HCT116 (cell line): ENCODE measurements at regions not wholly inside any gene's neighbourhood (a gene's known extent, or its start where the extent isn't known, plus 50 kb on each side); places are given as distances from the start of the nearest gene placed in this dataset.

Experiments used
- ATAC-seq: fragments of 200-7000 bp; cut with Tn5 transposase; 2 replicates; pipeline ENCODE4 v1.9.1; 2020; ENCODE audit warnings: mild to moderate bottlenecking, moderate library complexity
- BruUV-seq: library from RNA; stranded (reverse); fragments of 400-500 nt; replicated peaks from 2 replicates; lab custom pipeline; 2021; lab: Mats Ljungman, UMichigan
- CTCF ChIA-PET: fragments of 300-600 bp; sonication (Branson Sonifier 250); formaldehyde crosslinking; loops from one replicate; lab custom pipeline; 2021; ENCODE audit warnings: antibody characterized with exemption; lab: Charles Lee
- POLR2A ChIA-PET: fragments of 300-600, 350-600 bp; sonication (Branson Sonifier 250); formaldehyde crosslinking; loops from one replicate; lab custom pipeline; 2021; ENCODE audit warnings: antibody characterized with exemption; lab: Charles Lee
- RAD21 ChIA-PET, 2 experiments: fragments of 300-600 bp; sonication (Branson Sonifier 250); formaldehyde crosslinking; loops; one replicate each; lab custom pipeline; 2023; ENCODE audit warnings: low total read pairs in 2 of 2; ENCODE audit not compliant: uncharacterized antibody in 2 of 2, unreplicated experiment in 2 of 2, low non-redundant PET in 1 of 2; lab: Charles Lee
- DNase-seq: peaks from one replicate; pipeline ENCODE4 v3.0.0-alpha.2; 2010; ENCODE audit warnings: low read depth, low spot score
- H2AFZ ChIP-seq: fragments of 200-600 bp; shearing (Covaris generic), sonication (generic); 2 replicates; pipeline ENCODE4 v1.6.1; 2017; ENCODE audit warnings: low read depth, mixed run types, mixed read lengths, antibody characterized with exemption, low read length; ENCODE audit not compliant: poor library complexity, severe bottlenecking
- H3K27ac ChIP-seq: 2 replicates; pipeline ENCODE4 v1.5.1; 2012; ENCODE audit warnings: low read depth, low read length
- H3K27me3 ChIP-seq: fragments of 200-600 bp; sonication (generic); 2 replicates; pipeline ENCODE4 v1.6.1; 2016; ENCODE audit warnings: mixed run types, low read length, mixed read lengths; ENCODE audit not compliant: insufficient read depth
- H3K36me3 ChIP-seq, 2 experiments: fragments of 200-500 bp in 1 of 2; fragments of 200-600 bp in 1 of 2; sonication (Bioruptor generic) in 1 of 2; sonication (generic) in 1 of 2; 2 replicates each; pipeline versions ENCODE4 v1.5.1 to v1.6.1; 2014 to 2016; ENCODE audit warnings: low read length in 2 of 2, inconsistent platforms in 1 of 2, mixed read lengths in 1 of 2, mixed run types in 1 of 2; ENCODE audit not compliant: insufficient read depth in 2 of 2, control insufficient read depth in 1 of 2
- H3K4me1 ChIP-seq, 2 experiments: fragments of 200-600 bp in 1 of 2; sonication (generic) in 1 of 2; 2 replicates each; pipeline versions ENCODE4 v1.5.1 to v1.6.1; 2012 to 2017; ENCODE audit warnings: low read length in 2 of 2, inconsistent platforms in 1 of 2, mild to moderate bottlenecking in 1 of 2, mixed read lengths in 1 of 2, mixed run types in 1 of 2, moderate library complexity in 1 of 2; ENCODE audit not compliant: insufficient read depth in 2 of 2, control insufficient read depth in 1 of 2
- H3K4me2 ChIP-seq: fragments of 200-600 bp; sonication (generic); 2 replicates; pipeline ENCODE4 v1.6.1; 2017; ENCODE audit warnings: mixed run types, low read length, mixed read lengths
- H3K4me3 ChIP-seq, 2 experiments: fragments of 200-600 bp in 1 of 2; sonication (generic) in 1 of 2; replicated peaks in 1 of 2; 2 replicates each; pipeline ENCODE4 v1.5.1; 2011 to 2016; ENCODE audit warnings: low read length in 2 of 2, control low read depth in 1 of 2, low read depth in 1 of 2, mild to moderate bottlenecking in 1 of 2, mixed read lengths in 1 of 2, mixed run types in 1 of 2
- H3K79me2 ChIP-seq: fragments of 200-600 bp; sonication (generic); 2 replicates; pipeline ENCODE4 v1.6.1; 2017; ENCODE audit warnings: mild to moderate bottlenecking, mixed run types, low read length, moderate library complexity, mixed read lengths; ENCODE audit not compliant: insufficient read depth
- H3K9ac ChIP-seq: fragments of 200-600 bp; sonication (generic); 2 replicates; pipeline ENCODE4 v1.6.1; 2016; ENCODE audit warnings: low read length, mixed read lengths
- H3K9me2 ChIP-seq: fragments of 200-600 bp; sonication (generic), shearing (Covaris generic); 2 replicates; pipeline ENCODE4 v1.6.1; 2017; ENCODE audit warnings: mixed run types, mild to moderate bottlenecking, moderate library complexity; ENCODE audit not compliant: insufficient read depth
- H3K9me3 ChIP-seq, 2 experiments: fragments of 200-500 bp in 1 of 2; fragments of 200-600 bp in 1 of 2; sonication (Bioruptor generic) in 1 of 2; sonication (generic) in 1 of 2; 2 replicates each; pipeline ENCODE4 v1.6.1; 2014 to 2017; ENCODE audit warnings: low read length in 2 of 2, mixed read lengths in 2 of 2, inconsistent platforms in 1 of 2, low read depth in 1 of 2, mild to moderate bottlenecking in 1 of 2, mixed run types in 1 of 2, moderate library complexity in 1 of 2; ENCODE audit not compliant: control insufficient read depth in 1 of 2, insufficient read depth in 1 of 2
- H4K20me1 ChIP-seq: fragments of 200-600 bp; sonication (generic), shearing (Covaris generic); 2 replicates; pipeline ENCODE4 v1.6.1; 2017; ENCODE audit warnings: mixed run types, mild to moderate bottlenecking, moderate library complexity; ENCODE audit not compliant: insufficient read depth
- CBX3 ChIP-seq: IDR thresholded peaks from 2 replicates; pipeline ENCODE4 v1.6.1; 2012; ENCODE audit warnings: low read depth
- CEBPB ChIP-seq: IDR thresholded peaks from 2 replicates; pipeline ENCODE4 v1.6.1; 2012; ENCODE audit warnings: low read depth
- EZH2 ChIP-seq: fragments of 200-600 bp; sonication (generic); IDR thresholded peaks from 2 replicates; pipeline ENCODE4 v1.6.1; 2017; ENCODE audit warnings: antibody characterized with exemption, mixed run types
- EZH2phosphoT487 ChIP-seq: fragments of 200-600 bp; IDR thresholded peaks from 2 replicates; pipeline ENCODE4 v1.6.1; 2018; ENCODE audit warnings: antibody characterized with exemption, borderline replicate concordance
- FOSL1 ChIP-seq: IDR thresholded peaks from 2 replicates; pipeline ENCODE4 v1.6.1; 2012; ENCODE audit warnings: low read depth
- JUND ChIP-seq: IDR thresholded peaks from 2 replicates; pipeline ENCODE4 v1.6.1; 2012
- RAD21 ChIP-seq: IDR thresholded peaks from 2 replicates; pipeline ENCODE4 v1.6.1; 2012; ENCODE audit warnings: low read depth, mild to moderate bottlenecking
- TCF7L2 ChIP-seq: IDR thresholded peaks from 2 replicates; pipeline ENCODE4 v1.7.0; 2011; ENCODE audit warnings: borderline replicate concordance, inconsistent platforms; ENCODE audit not compliant: insufficient read depth, insufficient read length; ENCODE audit errors: extremely low read depth
- intact Hi-C: fragments of 100-400 bp; cut with micrococcal nuclease; formaldehyde crosslinking; loops from 2 replicates; pipeline ENCODE4 v1.10.0; 2022
- TF ChIP-seq, protein P1 (sequence below), 3 experiments: fragments of 200-600 bp in 1 of 3; sonication (generic) in 1 of 3; IDR thresholded peaks in 2 of 3; conservative IDR thresholded peaks in 1 of 3; 2 replicates each; pipeline ENCODE4 v1.5.1; 2012 to 2017; ENCODE audit warnings: low read depth in 2 of 3, low read length in 2 of 3, antibody characterized with exemption in 1 of 3, borderline replicate concordance in 1 of 3, control low read depth in 1 of 3, mild to moderate bottlenecking in 1 of 3, mixed read lengths in 1 of 3, mixed run types in 1 of 3, moderate library complexity in 1 of 3; ENCODE audit not compliant: insufficient read depth in 1 of 3
- TF ChIP-seq, protein P2 (sequence below): IDR thresholded peaks from 2 replicates; pipeline ENCODE4 v1.6.1; 2012

DNA sequence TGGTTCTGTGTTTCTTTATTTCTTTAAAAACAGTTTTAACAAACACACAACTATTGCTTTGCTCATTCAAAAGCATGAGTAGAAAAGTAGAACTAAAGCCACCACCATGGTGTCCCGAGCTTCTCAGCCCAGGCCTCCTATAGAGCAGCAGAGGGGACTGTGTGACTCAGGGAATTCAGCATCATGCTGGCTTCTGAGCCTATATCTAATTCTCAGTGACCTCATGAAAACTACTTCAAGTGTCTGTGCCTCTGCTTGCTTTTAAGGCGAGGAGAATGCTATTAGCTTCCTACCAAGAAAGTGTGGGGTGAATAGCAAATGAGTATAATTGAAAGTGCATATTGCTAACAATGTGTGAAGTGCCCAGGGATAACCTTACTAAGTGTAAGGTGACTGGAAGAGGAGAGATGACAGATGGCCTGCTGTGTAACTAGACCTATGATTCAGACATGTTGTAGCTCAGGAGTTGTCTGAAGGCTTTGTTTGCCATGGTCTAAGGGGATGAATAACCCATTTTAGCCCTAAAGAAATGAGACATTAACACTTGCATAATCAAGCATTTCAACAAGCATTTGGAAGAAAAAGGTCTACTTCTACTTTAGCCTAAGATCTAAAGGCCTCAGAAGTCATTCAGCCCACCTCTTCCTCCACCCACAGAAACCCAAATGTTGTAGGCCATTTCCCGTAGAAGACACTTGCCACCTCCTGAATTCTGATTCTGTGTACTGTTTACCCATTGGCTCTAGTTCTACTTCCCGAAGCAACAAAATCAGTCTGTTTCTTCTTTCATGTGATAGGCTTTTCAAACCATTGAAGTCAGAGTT is 121.5 kb upstream of the ARG1 start:
- ChIA-PET CTCF (no interaction called here), POLR2A (no interaction called here)
- Histone ChIP-seq H4K20me1 (no peaks in the 10 kb centered on the region), H3K9ac (no peak overlapping the region), H3K4me1 (no peaks in the 10 kb centered on the region), H3K4me2 (no peak overlapping the region), H3K9me2 (no peaks in the 10 kb centered on the region), H2AFZ (no peak overlapping the region), H3K9me3 (no peaks in the 10 kb centered on the region), H3K27me3 (no peaks in the 10 kb centered on the region)
- BruUV-seq: no TSS peak
- intact Hi-C loops: no loop called here
- no peak for ATAC-seq
- no peak for TF ChIP-seq TCF7L2
- no peak for TF ChIP-seq JUND
- no peak for TF ChIP-seq EZH2phosphoT487
- no peak for TF ChIP-seq FOSL1
- no peak for TF ChIP-seq RAD21
- TF ChIP-seq, protein P1, sequence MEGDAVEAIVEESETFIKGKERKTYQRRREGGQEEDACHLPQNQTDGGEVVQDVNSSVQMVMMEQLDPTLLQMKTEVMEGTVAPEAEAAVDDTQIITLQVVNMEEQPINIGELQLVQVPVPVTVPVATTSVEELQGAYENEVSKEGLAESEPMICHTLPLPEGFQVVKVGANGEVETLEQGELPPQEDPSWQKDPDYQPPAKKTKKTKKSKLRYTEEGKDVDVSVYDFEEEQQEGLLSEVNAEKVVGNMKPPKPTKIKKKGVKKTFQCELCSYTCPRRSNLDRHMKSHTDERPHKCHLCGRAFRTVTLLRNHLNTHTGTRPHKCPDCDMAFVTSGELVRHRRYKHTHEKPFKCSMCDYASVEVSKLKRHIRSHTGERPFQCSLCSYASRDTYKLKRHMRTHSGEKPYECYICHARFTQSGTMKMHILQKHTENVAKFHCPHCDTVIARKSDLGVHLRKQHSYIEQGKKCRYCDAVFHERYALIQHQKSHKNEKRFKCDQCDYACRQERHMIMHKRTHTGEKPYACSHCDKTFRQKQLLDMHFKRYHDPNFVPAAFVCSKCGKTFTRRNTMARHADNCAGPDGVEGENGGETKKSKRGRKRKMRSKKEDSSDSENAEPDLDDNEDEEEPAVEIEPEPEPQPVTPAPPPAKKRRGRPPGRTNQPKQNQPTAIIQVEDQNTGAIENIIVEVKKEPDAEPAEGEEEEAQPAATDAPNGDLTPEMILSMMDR (IDR thresholded peaks at IDR 0.05 in 2 of 3, conservative IDR thresholded peaks at IDR 0.05 in 1 of 3; ENCODE audit: borderline replicate concordance in 1 of 3, insufficient read depth in 1 of 3, low read depth in 2 of 3, low read length in 2 of 3): no peak
- no peak for TF ChIP-seq EZH2
- no peak for TF ChIP-seq CEBPB
- TF ChIP-seq CBX3: no peak
- TF ChIP-seq, protein P2, sequence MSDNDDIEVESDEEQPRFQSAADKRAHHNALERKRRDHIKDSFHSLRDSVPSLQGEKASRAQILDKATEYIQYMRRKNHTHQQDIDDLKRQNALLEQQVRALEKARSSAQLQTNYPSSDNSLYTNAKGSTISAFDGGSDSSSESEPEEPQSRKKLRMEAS: no peak
- TF ChIP-seq, all 23 proteins: peak for 0
- no peaks in the 10 kb centered on the region for H3K79me2 ChIP-seq
- H3K36me3 ChIP-seq: no peaks in the 10 kb centered on the region
- DNase-seq: no peak
- RAD21 ChIA-PET: no interaction called here
- H3K27ac ChIP-seq: no peak overlapping the region
- no peak overlapping the region for H3K4me3 ChIP-seq
